PC-3 (cell line): ENCODE measurements at regions not wholly inside any gene's neighbourhood (a gene's known extent, or its start where the extent isn't known, plus 50 kb on each side); places are given as distances from the start of the nearest gene placed in this dataset.

Experiments
- ATAC-seq: fragments of 200-7000 bp; cut with Tn5 transposase; 2 replicates; pipeline ENCODE4 v1.9.1; 2020; ENCODE audit warnings: mild to moderate bottlenecking, moderate library complexity
- BruUV-seq: library from RNA; stranded (reverse); fragments of 400-500 nt; replicated peaks from 2 replicates; lab custom pipeline; 2021; lab: Mats Ljungman, UMichigan
- CTCF ChIA-PET: fragments of 300-600 bp; sonication (Branson Sonifier 250); formaldehyde crosslinking; loops from one replicate; lab custom pipeline; 2022; ENCODE audit warnings: antibody characterized with exemption; lab: Charles Lee
- POLR2A ChIA-PET: fragments of 300-600 bp; sonication (Branson Sonifier 250); formaldehyde crosslinking; loops from one replicate; lab custom pipeline; 2022; ENCODE audit warnings: antibody characterized with exemption; ENCODE audit not compliant: unreplicated experiment; lab: Charles Lee
- DNase-seq: peaks from one replicate; pipeline ENCODE4 v3.0.0-alpha.2; 2015
- H2AFZ ChIP-seq: fragments of 300-600 bp; sonication (generic); 2 replicates; pipeline ENCODE4 v1.6.0; 2016; ENCODE audit warnings: antibody characterized with exemption, low read length
- H3F3A ChIP-seq: fragments of 300-600 bp; sonication (generic); one replicate; pipeline ENCODE4 v1.6.0; 2017; ENCODE audit warnings: antibody characterized with exemption, low read length, control low read depth, mild to moderate bottlenecking; ENCODE audit not compliant: unreplicated experiment
- H3K27ac ChIP-seq: fragments of 300-600 bp; sonication (generic); 2 replicates; pipeline ENCODE4 v1.5.1; 2016; ENCODE audit warnings: mild to moderate bottlenecking, low read length
- H3K27me3 ChIP-seq: fragments of 300-600 bp; sonication (generic); 2 replicates; pipeline ENCODE4 v1.6.1; 2016; ENCODE audit warnings: low read length, mixed read lengths
- H3K36me3 ChIP-seq: fragments of 300-600 bp; sonication (generic); 2 replicates; pipeline ENCODE4 v1.6.1; 2016; ENCODE audit warnings: low read depth, mixed run types, low read length, mixed read lengths
- H3K4me1 ChIP-seq: fragments of 300-600 bp; sonication (generic); 2 replicates; pipeline ENCODE4 v1.5.1; 2016; ENCODE audit warnings: low read length; ENCODE audit not compliant: insufficient read depth
- H3K4me2 ChIP-seq: fragments of 300-600 bp; sonication (generic); 2 replicates; pipeline ENCODE4 v1.6.0; 2016; ENCODE audit warnings: low read length
- H3K4me3 ChIP-seq: fragments of 300-600 bp; sonication (generic); 2 replicates; pipeline ENCODE4 v1.5.1; 2016; ENCODE audit warnings: mild to moderate bottlenecking, low read length, mixed read lengths
- H3K79me2 ChIP-seq: fragments of 300-600 bp; sonication (generic); 2 replicates; pipeline ENCODE4 v1.6.1; 2017; ENCODE audit warnings: low read length, mixed read lengths
- H3K9ac ChIP-seq: fragments of 300-600 bp; sonication (generic); 2 replicates; pipeline ENCODE4 v1.6.0; 2016; ENCODE audit warnings: mild to moderate bottlenecking, low read length
- H3K9me2 ChIP-seq: fragments of 300-600 bp; sonication (generic); replicated peaks from 2 replicates; pipeline ENCODE4 v1.6.1; 2016; ENCODE audit warnings: mixed run types, low read length, mixed read lengths
- H3K9me3 ChIP-seq: fragments of 300-600 bp; sonication (generic); 2 replicates; pipeline ENCODE4 v1.6.1; 2016; ENCODE audit warnings: low read length, mixed read lengths
- H4K20me1 ChIP-seq: fragments of 300-600 bp; sonication (generic); 2 replicates; pipeline ENCODE4 v1.6.1; 2016; ENCODE audit warnings: low read length, mixed read lengths
- EZH2 ChIP-seq: fragments of 300-600 bp; sonication (generic); IDR thresholded peaks from one replicate; pipeline ENCODE4 v1.6.1; 2017; ENCODE audit warnings: antibody characterized with exemption, mild to moderate bottlenecking, low read length; ENCODE audit not compliant: unreplicated experiment
- EZH2phosphoT487 ChIP-seq: fragments of 300-600 bp; sonication (generic); IDR thresholded peaks from 2 replicates; pipeline ENCODE4 v1.6.1; 2018; ENCODE audit warnings: mild to moderate bottlenecking, antibody characterized with exemption, low read length, borderline replicate concordance
- intact Hi-C: fragments of 100-400 bp; cut with micrococcal nuclease; formaldehyde crosslinking; loops from 2 replicates; pipeline ENCODE4 v1.9.0; 2023
- TF ChIP-seq, protein P1 (sequence below): fragments of 300-600 bp; sonication (generic); conservative IDR thresholded peaks from 2 replicates; pipeline ENCODE4 v1.5.1; 2017; ENCODE audit warnings: antibody characterized with exemption, low read depth, mild to moderate bottlenecking, low read length

DNA sequence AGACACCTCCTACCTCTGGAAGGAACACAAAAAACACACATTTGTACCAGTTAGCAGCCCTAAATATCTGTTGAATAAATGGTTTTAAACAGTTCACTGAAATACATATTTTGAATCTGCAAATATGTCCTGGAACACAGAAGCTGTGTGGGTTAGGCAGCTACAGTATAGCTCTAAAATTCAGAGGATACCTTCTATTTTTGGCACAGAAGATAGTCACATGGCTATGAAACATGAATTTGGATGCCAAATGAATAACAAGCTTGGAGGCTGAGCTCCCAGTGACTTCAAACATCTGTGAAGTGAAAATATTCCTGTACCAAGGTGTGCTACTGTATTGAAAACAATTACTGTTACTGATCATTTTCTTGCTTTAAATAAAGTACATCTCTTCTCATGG lies 391.5 kb upstream of the ADGRL2 start:
- no peak overlapping the region for H3K9ac ChIP-seq
- no peaks in the 10 kb centered on the region for H3K4me1 ChIP-seq
- CTCF ChIA-PET, result no interaction called here
- no peak overlapping the region for H3K4me3 ChIP-seq
- H2AFZ ChIP-seq, result no peak overlapping the region
- ATAC-seq (no peak), DNase-seq (no peak)
- H4K20me1 ChIP-seq, result no peaks in the 10 kb centered on the region
- H3K4me2 ChIP-seq, result no peak overlapping the region
- TF ChIP-seq EZH2 (no peak), EZH2phosphoT487 (no peak)
- TF ChIP-seq, protein P1, sequence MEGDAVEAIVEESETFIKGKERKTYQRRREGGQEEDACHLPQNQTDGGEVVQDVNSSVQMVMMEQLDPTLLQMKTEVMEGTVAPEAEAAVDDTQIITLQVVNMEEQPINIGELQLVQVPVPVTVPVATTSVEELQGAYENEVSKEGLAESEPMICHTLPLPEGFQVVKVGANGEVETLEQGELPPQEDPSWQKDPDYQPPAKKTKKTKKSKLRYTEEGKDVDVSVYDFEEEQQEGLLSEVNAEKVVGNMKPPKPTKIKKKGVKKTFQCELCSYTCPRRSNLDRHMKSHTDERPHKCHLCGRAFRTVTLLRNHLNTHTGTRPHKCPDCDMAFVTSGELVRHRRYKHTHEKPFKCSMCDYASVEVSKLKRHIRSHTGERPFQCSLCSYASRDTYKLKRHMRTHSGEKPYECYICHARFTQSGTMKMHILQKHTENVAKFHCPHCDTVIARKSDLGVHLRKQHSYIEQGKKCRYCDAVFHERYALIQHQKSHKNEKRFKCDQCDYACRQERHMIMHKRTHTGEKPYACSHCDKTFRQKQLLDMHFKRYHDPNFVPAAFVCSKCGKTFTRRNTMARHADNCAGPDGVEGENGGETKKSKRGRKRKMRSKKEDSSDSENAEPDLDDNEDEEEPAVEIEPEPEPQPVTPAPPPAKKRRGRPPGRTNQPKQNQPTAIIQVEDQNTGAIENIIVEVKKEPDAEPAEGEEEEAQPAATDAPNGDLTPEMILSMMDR, result no peak
- no peaks in the 10 kb centered on the region for H3K9me2 ChIP-seq
- intact Hi-C loops, result no loop called here
- no peak overlapping the region for H3K27ac ChIP-seq
- H3K9me3 ChIP-seq, result no peaks in the 10 kb centered on the region
- H3K36me3 ChIP-seq, result no peaks in the 10 kb centered on the region
- BruUV-seq, result no TSS peak
- no peaks in the 10 kb centered on the region for H3K79me2 ChIP-seq
- no peaks in the 10 kb centered on the region for H3F3A ChIP-seq
- POLR2A ChIA-PET, result no interaction called here
- peaks cover 36% of the 10 kb centered on the region for H3K27me3 ChIP-seq

DNA sequence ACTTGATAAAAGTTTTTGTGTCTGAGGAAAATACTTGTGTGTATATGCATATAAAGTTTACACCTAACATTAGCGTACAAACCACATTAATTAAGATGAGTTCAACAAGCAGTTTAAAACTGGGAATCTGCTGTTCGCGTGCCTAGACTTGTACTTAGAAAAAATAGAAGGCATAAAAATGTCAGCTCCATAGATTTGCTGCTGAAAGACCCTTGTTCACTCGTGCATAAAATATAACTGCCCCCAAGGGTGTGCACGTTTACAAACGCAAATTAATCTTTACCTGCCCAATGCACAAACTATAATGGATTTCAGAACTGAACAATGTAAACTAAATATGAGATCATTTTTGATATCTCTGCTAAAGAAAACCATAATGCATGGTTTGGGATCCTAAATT lies 392.3 kb upstream of the ADGRL2 start:
- H3K79me2 ChIP-seq, result no peaks in the 10 kb centered on the region
- no peaks in the 10 kb centered on the region for H3K4me1 ChIP-seq
- H3K9ac ChIP-seq, result no peak overlapping the region
- no peak for ATAC-seq
- H2AFZ ChIP-seq, result no peak overlapping the region
- H4K20me1 ChIP-seq, result no peaks in the 10 kb centered on the region
- CTCF ChIA-PET, result no interaction called here
- no peaks in the 10 kb centered on the region for H3K36me3 ChIP-seq
- H3F3A ChIP-seq, result no peaks in the 10 kb centered on the region
- no TSS peak for BruUV-seq
- no peak overlapping the region for H3K4me3 ChIP-seq
- POLR2A ChIA-PET, result no interaction called here
- peaks cover 36% of the 10 kb centered on the region for H3K27me3 ChIP-seq
- no peak overlapping the region for H3K27ac ChIP-seq
- no peak overlapping the region for H3K4me2 ChIP-seq
- TF ChIP-seq EZH2phosphoT487 (no peak), EZH2 (no peak)
- TF ChIP-seq, protein P1, result no peak
- intact Hi-C loops, result no loop called here
- no peak for DNase-seq
- H3K9me2 ChIP-seq, result no peaks in the 10 kb centered on the region
- no peaks in the 10 kb centered on the region for H3K9me3 ChIP-seq

DNA sequence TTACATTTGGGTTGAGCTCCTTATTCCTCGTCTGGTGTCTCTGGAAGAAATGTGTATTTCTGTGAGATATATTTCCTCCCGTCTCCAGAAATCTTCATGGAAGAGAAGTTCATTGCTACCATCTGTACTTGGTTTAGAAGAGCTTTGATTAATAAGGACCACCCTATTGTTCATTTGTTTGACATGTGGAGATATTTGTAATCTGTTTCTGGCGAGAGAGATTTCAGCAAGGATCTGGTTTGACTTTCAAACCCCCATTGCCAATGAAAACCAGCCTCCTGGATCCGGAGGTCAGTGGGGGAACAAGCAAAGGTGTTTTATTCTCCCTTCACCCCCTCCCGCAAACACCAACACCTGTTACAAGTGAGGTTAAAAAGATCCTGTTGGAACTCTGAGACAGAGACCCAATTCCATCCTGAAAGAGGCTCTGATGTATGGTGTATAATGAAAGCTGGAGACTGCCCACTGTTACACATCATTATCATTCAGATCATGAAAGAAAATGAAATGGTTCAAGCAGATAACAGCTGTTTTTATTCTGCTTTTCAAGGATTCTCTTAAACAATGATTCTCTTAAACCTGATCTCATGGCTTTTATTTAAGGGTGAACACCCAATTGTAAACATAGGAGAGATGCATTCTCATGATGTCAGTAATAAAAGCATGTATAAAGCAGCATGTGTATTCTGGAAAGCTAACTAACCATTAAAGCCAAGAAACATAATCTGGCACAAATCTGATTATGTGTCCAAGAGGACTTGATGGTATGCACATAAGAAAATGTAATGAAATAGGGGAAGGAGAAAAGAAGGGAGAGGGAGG lies 393.5 kb upstream of the ADGRL2 start:
- no peaks in the 10 kb centered on the region for H3K9me2 ChIP-seq
- no peaks in the 10 kb centered on the region for H3K79me2 ChIP-seq
- no peaks in the 10 kb centered on the region for H3F3A ChIP-seq
- no TSS peak for BruUV-seq
- no peaks in the 10 kb centered on the region for H4K20me1 ChIP-seq
- peaks cover 33% of the 10 kb centered on the region for H3K27me3 ChIP-seq
- H2AFZ ChIP-seq, result no peak overlapping the region
- H3K4me1 ChIP-seq, result no peaks in the 10 kb centered on the region
- DNase-seq, result no peak
- no peak overlapping the region for H3K4me2 ChIP-seq
- no peak for ATAC-seq
- no peak overlapping the region for H3K9ac ChIP-seq
- POLR2A ChIA-PET, result no interaction called here
- H3K9me3 ChIP-seq, result no peaks in the 10 kb centered on the region
- H3K4me3 ChIP-seq, result no peak overlapping the region
- H3K36me3 ChIP-seq, result no peaks in the 10 kb centered on the region
- intact Hi-C loops, result no loop called here
- H3K27ac ChIP-seq, result no peak overlapping the region
- CTCF ChIA-PET, result no interaction called here
- TF ChIP-seq, protein P1, result no peak
- no peak for TF ChIP-seq EZH2phosphoT487
- TF ChIP-seq EZH2, result no peak
